WTC11 (cell line): ENCODE measurements at regions not wholly inside any gene's neighbourhood (a gene's known extent, or its start where the extent isn't known, plus 50 kb on each side); places are given as distances from the start of the nearest gene placed in this dataset.
"Not testable (repeated sequence)": the region's sequence is repeated elsewhere in the genome, so short reads cannot be mapped to it uniquely, and the experiment has no call there.

Experiments used
- ATAC-seq: fragments of 200-7000 bp; cut with Tn5 transposase; 2 replicates; pipeline ENCODE4 v1.10.0; 2021; ENCODE audit warnings: mild to moderate bottlenecking, moderate library complexity
- CTCF ChIA-PET: fragments of 300-600 bp; sonication (Branson Sonifier 250); formaldehyde crosslinking; loops from one replicate; lab custom pipeline; 2021; ENCODE audit warnings: antibody characterized with exemption; lab: Charles Lee
- POLR2A ChIA-PET: fragments of 350-600 bp; sonication (Branson Sonifier 250); formaldehyde crosslinking; loops from one replicate; lab custom pipeline; 2021; ENCODE audit warnings: antibody characterized with exemption; lab: Charles Lee
- DNase-seq: peaks from one replicate; pipeline ENCODE4 v3.0.0; 2021; ENCODE audit warnings: low spot score
- H3K27ac Mint-ChIP-seq: 2 replicates; pipeline ENCODE4 v1.8.0; 2021; ENCODE audit warnings: mixed read lengths
- H3K27me3 Mint-ChIP-seq: 2 replicates; pipeline ENCODE4 v1.8.0; 2021; ENCODE audit warnings: low read depth, mild to moderate bottlenecking, moderate library complexity, mixed read lengths
- H3K36me3 Mint-ChIP-seq: 2 replicates; pipeline ENCODE4 v1.8.0; 2021; ENCODE audit warnings: mixed read lengths
- H3K4me1 Mint-ChIP-seq: 2 replicates; pipeline ENCODE4 v1.8.0; 2022; ENCODE audit warnings: mixed read lengths
- H3K4me3 Mint-ChIP-seq: 2 replicates; pipeline ENCODE4 v1.8.0; 2021; ENCODE audit warnings: mild to moderate bottlenecking, moderate library complexity, mixed read lengths
- H3K9me3 Mint-ChIP-seq: 2 replicates; pipeline ENCODE4 v1.8.0; 2021; ENCODE audit warnings: mixed read lengths
- ATF2 ChIP-seq: sonication (generic); formaldehyde crosslinking; IDR thresholded peaks from 2 replicates; pipeline ENCODE4 v1.8.1; 2022; ENCODE audit warnings: low read depth, missing genetic modification reagents, borderline replicate concordance
- ATF3 ChIP-seq: sonication (generic); formaldehyde crosslinking; conservative IDR thresholded peaks from 2 replicates; pipeline ENCODE4 v1.8.1; 2022; ENCODE audit warnings: mild to moderate bottlenecking, missing genetic modification reagents
- ESRRA ChIP-seq: sonication (generic); formaldehyde crosslinking; IDR thresholded peaks from 2 replicates; pipeline ENCODE4 v1.8.1; 2022; ENCODE audit warnings: mild to moderate bottlenecking, missing genetic modification reagents, borderline replicate concordance
- NR3C1 ChIP-seq: sonication (generic); formaldehyde crosslinking; conservative IDR thresholded peaks from 2 replicates; pipeline ENCODE4 v1.8.1; 2023; ENCODE audit warnings: low read depth, mild to moderate bottlenecking, missing genetic modification reagents
- OVOL2 ChIP-seq: fragments of 250-450 bp; sonication (Bioruptor Pico); IDR thresholded peaks from 2 replicates; pipeline ENCODE4 v1.9.0; 2021; ENCODE audit warnings: mild to moderate bottlenecking, borderline replicate concordance
- SP1 ChIP-seq: sonication (generic); formaldehyde crosslinking; conservative IDR thresholded peaks from 2 replicates; pipeline ENCODE4 v1.8.1; 2022; ENCODE audit warnings: missing genetic modification reagents
- TP53 ChIP-seq: sonication (generic); formaldehyde crosslinking; IDR thresholded peaks from 2 replicates; pipeline ENCODE4 v1.8.1; 2023; ENCODE audit warnings: mild to moderate bottlenecking, missing genetic modification reagents
- ZBTB21 ChIP-seq: sonication (generic); formaldehyde crosslinking; IDR thresholded peaks from 2 replicates; pipeline ENCODE4 v1.8.1; 2023; ENCODE audit warnings: mild to moderate bottlenecking, missing genetic modification reagents, borderline replicate concordance
- ZBTB43 ChIP-seq: sonication (generic); formaldehyde crosslinking; IDR thresholded peaks from 2 replicates; pipeline ENCODE4 v1.8.1; 2023; ENCODE audit warnings: mild to moderate bottlenecking, missing genetic modification reagents
- ZNF263 ChIP-seq: sonication (generic); formaldehyde crosslinking; IDR thresholded peaks from 2 replicates; pipeline ENCODE4 v1.8.1; 2022; ENCODE audit warnings: low read depth, mild to moderate bottlenecking, moderate library complexity, missing genetic modification reagents
- ZSCAN18 ChIP-seq: fragments of 250-450 bp; sonication (Bioruptor Pico); IDR thresholded peaks from 2 replicates; pipeline ENCODE4 v2.1.2; 2022; ENCODE audit warnings: mild to moderate bottlenecking, moderate library complexity
- TF ChIP-seq, protein P1 (sequence below): sonication (generic); formaldehyde crosslinking; IDR thresholded peaks from 2 replicates; pipeline ENCODE4 v1.8.0; 2022; ENCODE audit warnings: mild to moderate bottlenecking, missing genetic modification reagents
- TF ChIP-seq, protein P2 (sequence below): sonication (generic); formaldehyde crosslinking; IDR thresholded peaks from 2 replicates; pipeline ENCODE4 v1.8.1; 2023; ENCODE audit warnings: mild to moderate bottlenecking, missing genetic modification reagents
- TF ChIP-seq, protein P3 (sequence below): sonication (generic); formaldehyde crosslinking; IDR thresholded peaks from 2 replicates; pipeline ENCODE4 v1.8.0; 2022; ENCODE audit warnings: mild to moderate bottlenecking, missing genetic modification reagents

GRCh38 chr6:105691081-105691480, 288.2 kb upstream of the PREP start:
- Mint-ChIP-seq H3K27me3 (no peaks in the 10 kb centered on the region), H3K4me3 (no peak overlapping the region), H3K27ac (no peak overlapping the region)
- no peak for DNase-seq
- no peak for TF ChIP-seq ESRRA
- TF ChIP-seq SP1 (CRISPR knock-in tag) = no peak
- TF ChIP-seq, all 79 proteins: peak for 0
- ChIA-PET POLR2A (no interaction called here), CTCF (no interaction called here)
- Mint-ChIP-seq H3K4me1 (peaks cover 20% of the 10 kb centered on the region), H3K36me3 (peaks cover 22% of the 10 kb centered on the region), H3K9me3 (peaks cover 34% of the 10 kb centered on the region)
- ATAC-seq = no peak

DNA sequence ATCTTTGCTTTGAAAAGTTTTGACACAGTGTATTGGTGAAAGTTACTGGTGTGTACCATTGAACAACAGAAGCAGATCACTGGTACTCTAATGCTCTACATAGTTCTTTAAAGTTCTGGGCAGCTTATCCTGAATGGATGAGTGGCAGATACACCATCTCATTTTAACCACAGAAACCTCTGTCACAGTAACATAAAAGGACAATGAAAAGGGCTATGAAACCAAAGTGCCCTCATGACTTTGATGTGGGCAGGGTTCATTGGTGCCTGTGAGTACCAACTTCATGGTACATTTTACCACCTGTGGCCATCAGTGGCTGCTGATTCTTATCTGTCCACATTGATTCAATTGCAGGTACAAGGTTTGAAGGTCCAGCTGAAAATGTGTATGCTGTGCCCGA, 285.7 kb upstream of the PREP start:
- Mint-ChIP-seq H3K4me3 (no peak overlapping the region), H3K27ac (no peak overlapping the region), H3K4me1 (peaks cover 2% of the 10 kb centered on the region), H3K9me3 (peaks cover 52% of the 10 kb centered on the region), H3K36me3 (peaks cover 26% of the 10 kb centered on the region), H3K27me3 (no peaks in the 10 kb centered on the region)
- ChIA-PET POLR2A (no interaction called here), CTCF (no interaction called here)
- ATAC-seq (no peak), DNase-seq (no peak)
- TF ChIP-seq, protein P1, sequence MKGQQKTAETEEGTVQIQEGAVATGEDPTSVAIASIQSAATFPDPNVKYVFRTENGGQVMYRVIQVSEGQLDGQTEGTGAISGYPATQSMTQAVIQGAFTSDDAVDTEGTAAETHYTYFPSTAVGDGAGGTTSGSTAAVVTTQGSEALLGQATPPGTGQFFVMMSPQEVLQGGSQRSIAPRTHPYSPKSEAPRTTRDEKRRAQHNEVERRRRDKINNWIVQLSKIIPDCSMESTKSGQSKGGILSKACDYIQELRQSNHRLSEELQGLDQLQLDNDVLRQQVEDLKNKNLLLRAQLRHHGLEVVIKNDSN (CRISPR knock-in tag) = no peak
- TF ChIP-seq OVOL2 = no peak
- TF ChIP-seq TP53 (CRISPR knock-in tag) = no peak
- TF ChIP-seq, protein P2, sequence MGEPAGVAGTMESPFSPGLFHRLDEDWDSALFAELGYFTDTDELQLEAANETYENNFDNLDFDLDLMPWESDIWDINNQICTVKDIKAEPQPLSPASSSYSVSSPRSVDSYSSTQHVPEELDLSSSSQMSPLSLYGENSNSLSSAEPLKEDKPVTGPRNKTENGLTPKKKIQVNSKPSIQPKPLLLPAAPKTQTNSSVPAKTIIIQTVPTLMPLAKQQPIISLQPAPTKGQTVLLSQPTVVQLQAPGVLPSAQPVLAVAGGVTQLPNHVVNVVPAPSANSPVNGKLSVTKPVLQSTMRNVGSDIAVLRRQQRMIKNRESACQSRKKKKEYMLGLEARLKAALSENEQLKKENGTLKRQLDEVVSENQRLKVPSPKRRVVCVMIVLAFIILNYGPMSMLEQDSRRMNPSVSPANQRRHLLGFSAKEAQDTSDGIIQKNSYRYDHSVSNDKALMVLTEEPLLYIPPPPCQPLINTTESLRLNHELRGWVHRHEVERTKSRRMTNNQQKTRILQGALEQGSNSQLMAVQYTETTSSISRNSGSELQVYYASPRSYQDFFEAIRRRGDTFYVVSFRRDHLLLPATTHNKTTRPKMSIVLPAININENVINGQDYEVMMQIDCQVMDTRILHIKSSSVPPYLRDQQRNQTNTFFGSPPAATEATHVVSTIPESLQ (CRISPR knock-in tag) = no peak
- no peak for TF ChIP-seq ZNF263 (CRISPR knock-in tag)
- no peak for TF ChIP-seq SP1 (CRISPR knock-in tag)
- TF ChIP-seq, protein P3, sequence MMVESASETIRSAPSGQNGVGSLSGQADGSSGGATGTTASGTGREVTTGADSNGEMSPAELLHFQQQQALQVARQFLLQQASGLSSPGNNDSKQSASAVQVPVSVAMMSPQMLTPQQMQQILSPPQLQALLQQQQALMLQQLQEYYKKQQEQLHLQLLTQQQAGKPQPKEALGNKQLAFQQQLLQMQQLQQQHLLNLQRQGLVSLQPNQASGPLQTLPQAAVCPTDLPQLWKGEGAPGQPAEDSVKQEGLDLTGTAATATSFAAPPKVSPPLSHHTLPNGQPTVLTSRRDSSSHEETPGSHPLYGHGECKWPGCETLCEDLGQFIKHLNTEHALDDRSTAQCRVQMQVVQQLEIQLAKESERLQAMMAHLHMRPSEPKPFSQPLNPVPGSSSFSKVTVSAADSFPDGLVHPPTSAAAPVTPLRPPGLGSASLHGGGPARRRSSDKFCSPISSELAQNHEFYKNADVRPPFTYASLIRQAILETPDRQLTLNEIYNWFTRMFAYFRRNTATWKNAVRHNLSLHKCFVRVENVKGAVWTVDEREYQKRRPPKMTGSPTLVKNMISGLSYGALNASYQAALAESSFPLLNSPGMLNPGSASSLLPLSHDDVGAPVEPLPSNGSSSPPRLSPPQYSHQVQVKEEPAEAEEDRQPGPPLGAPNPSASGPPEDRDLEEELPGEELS (CRISPR knock-in tag) = no peak
- TF ChIP-seq ZSCAN18 = no peak

GRCh38 chr6:105686793-105687192, 283.9 kb upstream of the PREP start:
- H3K9me3 Mint-ChIP-seq = peaks cover 60% of the 10 kb centered on the region
- ATAC-seq, DNase-seq, H3K27ac Mint-ChIP-seq, POLR2A ChIA-PET, H3K4me3 Mint-ChIP-seq, CTCF ChIA-PET, H3K4me1 Mint-ChIP-seq, H3K27me3 Mint-ChIP-seq: not testable (repeated sequence)
- H3K36me3 Mint-ChIP-seq = peaks cover 27% of the 10 kb centered on the region

DNA sequence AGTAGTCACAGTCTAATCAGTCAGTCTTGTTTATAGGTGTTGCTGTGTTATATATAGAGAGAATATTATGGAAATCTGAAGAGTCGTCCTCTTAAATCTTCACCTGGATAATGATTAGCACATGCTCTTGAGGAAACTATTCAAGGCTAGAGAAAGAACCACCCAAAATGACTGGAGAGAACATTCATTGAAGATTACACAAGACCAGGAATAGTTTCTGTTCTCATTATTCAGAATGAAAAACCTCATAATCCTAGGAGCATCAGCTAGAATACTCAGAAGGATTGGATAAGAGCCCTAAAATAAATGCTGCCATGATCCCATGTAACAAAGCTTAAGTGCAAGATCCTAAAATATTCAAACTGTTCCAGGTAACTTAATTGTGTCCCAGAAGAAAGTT, 278.2 kb upstream of the PREP start:
- TF ChIP-seq ATF2 (CRISPR knock-in tag) (no peak), ZBTB43 (CRISPR knock-in tag) (no peak), ATF3 (CRISPR knock-in tag) (no peak), NR3C1 (no peak), ZBTB21 (CRISPR knock-in tag) (no peak)
- DNase-seq (no peak), ATAC-seq (no peak)
- no peaks in the 10 kb centered on the region for H3K4me1 Mint-ChIP-seq
- ChIA-PET POLR2A (no interaction called here), CTCF (no interaction called here)
- no peaks in the 10 kb centered on the region for H3K27me3 Mint-ChIP-seq
- H3K4me3 Mint-ChIP-seq = no peak overlapping the region
- H3K9me3 Mint-ChIP-seq = peaks cover 37% of the 10 kb centered on the region
- no peak overlapping the region for H3K27ac Mint-ChIP-seq
- peaks cover 9% of the 10 kb centered on the region for H3K36me3 Mint-ChIP-seq
